ENCODE measurements at regions not wholly inside any gene's neighbourhood (a gene's known extent, or its start where the extent isn't known, plus 50 kb on each side); places are given as distances from the start of the nearest gene placed in this dataset.

- Mint-ChIP-seq H3K9me3 (peaks cover 0 to 3% of the 10 kb centered on the region in 2 experiments; a peak in 1 of 5 replicates), H3K4me1 (peaks cover 11 to 15% of the 10 kb centered on the region in 2 experiments), H3K27ac (no peak overlapping the region), H3K27me3 (ENCODE audit: low read depth) (no peaks in the 10 kb centered on the region; the same call in 1 of the 2 replicates), H3K36me3 (ENCODE audit: insufficient read depth in 1 of 3, low read depth in 3 of 3) (no peaks in the 10 kb centered on the region), H3K4me3 (no peak overlapping the region)
- Histone ChIP-seq H3K4ac (ENCODE audit: low read depth, low read length) (no peak overlapping the region), H3K9ac (ENCODE audit: extremely low read depth, insufficient read length, low read length) (no peak overlapping the region), H3K56ac (ENCODE audit: insufficient read length, low read depth, low read length) (no peak overlapping the region), H4K8ac (replicated peaks; ENCODE audit: insufficient read length, low read depth, low read length) (no peak overlapping the region), H3K79me1 (ENCODE audit: insufficient read depth, low read depth, low read length, poor library complexity, severe bottlenecking) (no peaks in the 10 kb centered on the region), H2BK12ac (ENCODE audit: insufficient read length, low read depth, low read length) (no peak overlapping the region), H2BK20ac (ENCODE audit: low read depth, low read length, poor library complexity, severe bottlenecking) (no peak overlapping the region), H3K23ac (ENCODE audit: insufficient read length, low read depth, low read length) (no peak overlapping the region), H2BK120ac (ENCODE audit: low read depth, low read length, poor library complexity, severe bottlenecking) (no peak overlapping the region), H2AK5ac (ENCODE audit: insufficient read length, low read length) (no peak overlapping the region), H3K18ac (ENCODE audit: insufficient read length, low read depth, low read length) (no peak overlapping the region), H2BK5ac (ENCODE audit: insufficient read length, low read length) (no peak overlapping the region), H2BK15ac (ENCODE audit: low read depth, low read length) (no peak overlapping the region), H3K27ac (ENCODE audit: insufficient read length, low read depth, low read length) (no peak overlapping the region), H3K4me1 (ENCODE audit: insufficient read depth, low read length) (peaks cover 7% of the 10 kb centered on the region; the same call in 1 of the 2 replicates), H2AFZ (ENCODE audit: low read length) (no peak overlapping the region), H4K91ac (ENCODE audit: insufficient read length, low read depth, low read length) (no peak overlapping the region), H3K9me3 (ENCODE audit: control insufficient read depth, low read depth, low read length) (no peaks in the 10 kb centered on the region), H3K27me3 (ENCODE audit: insufficient read depth, low read length) (no peaks in the 10 kb centered on the region), H3K79me2 (ENCODE audit: insufficient read depth, low read length) (no peaks in the 10 kb centered on the region), H3T11ph (ENCODE audit: low read length) (no peak overlapping the region), H4K5ac (ENCODE audit: insufficient read length, low read depth, low read length) (no peak overlapping the region), H3K14ac (ENCODE audit: insufficient read depth, low read length) (no peak overlapping the region), H3K23me2 (ENCODE audit: insufficient read length, low read depth, low read length, poor library complexity, severe bottlenecking) (no peaks in the 10 kb centered on the region), H3K4me2 (ENCODE audit: insufficient read depth, insufficient read length, low read length) (no peak overlapping the region), H4K20me1 (ENCODE audit: control insufficient read depth, insufficient read depth, insufficient read length) (no peaks in the 10 kb centered on the region)
- TF ChIP-seq CTCF (conservative IDR thresholded peaks at IDR 0.05) = no peak
- no peak for DNase-seq
- WGBS (ENCODE audit: extremely low coverage, insufficient read length, low lambda C conversion rate) = no CpG with 5 or more reads among the region's 4 CpGs
These were observed 130.0 kb upstream of the MAP9 start for GRCh38 chr4:155506745-155507144.

All from H9 (cell line).